MCF 10A (cell line): ENCODE measurements at regions not wholly inside any gene's neighbourhood (a gene's known extent, or its start where the extent isn't known, plus 50 kb on each side); places are given as distances from the start of the nearest gene placed in this dataset.

Experiments
- BruUV-seq: library from RNA; stranded (reverse); fragments of 400-500 nt; replicated peaks from 2 replicates; lab custom pipeline; 2021; lab: Mats Ljungman, UMichigan
- CTCF ChIA-PET: fragments of 300-600 bp; sonication (Branson Sonifier 250); formaldehyde crosslinking; extraction: SDS; loops from one replicate; lab custom pipeline; 2021; ENCODE audit warnings: antibody characterized with exemption, inconsistent platforms; lab: Yijun Ruan, JAX
- POLR2A ChIA-PET: fragments of 300-600, 350-650 bp; sonication (Branson Sonifier 250); formaldehyde crosslinking; extraction: SDS; loops from one replicate; lab custom pipeline; 2020; ENCODE audit warnings: antibody characterized with exemption, inconsistent platforms; lab: Yijun Ruan, JAX
- DNase-seq: peaks from one replicate; pipeline ENCODE4 v3.0.0-alpha.2; 2018; ENCODE audit not compliant: unreplicated experiment
- H3K27ac Mint-ChIP-seq: one replicate; pipeline ENCODE4 v1.8.0; 2022; ENCODE audit warnings: mild to moderate bottlenecking, low read depth, mixed read lengths; ENCODE audit not compliant: unreplicated experiment
- H3K27me3 Mint-ChIP-seq: one replicate; pipeline ENCODE4 v1.8.0; 2022; ENCODE audit warnings: mixed read lengths; ENCODE audit not compliant: insufficient read depth, unreplicated experiment
- H3K36me3 Mint-ChIP-seq: one replicate; pipeline ENCODE4 v1.8.0; 2022; ENCODE audit warnings: mild to moderate bottlenecking, moderate library complexity, mixed read lengths; ENCODE audit not compliant: insufficient read depth, unreplicated experiment
- H3K4me1 Mint-ChIP-seq: one replicate; pipeline ENCODE4 v1.8.0; 2022; ENCODE audit warnings: mixed read lengths; ENCODE audit not compliant: insufficient read depth, unreplicated experiment
- H3K4me3 Mint-ChIP-seq: one replicate; pipeline ENCODE4 v1.8.0; 2022; ENCODE audit warnings: mild to moderate bottlenecking, moderate library complexity, mixed read lengths; ENCODE audit not compliant: unreplicated experiment
- H3K9me3 Mint-ChIP-seq: one replicate; pipeline ENCODE4 v1.8.0; 2022; ENCODE audit warnings: mixed read lengths; ENCODE audit not compliant: unreplicated experiment
- intact Hi-C: fragments of 100-400 bp; cut with micrococcal nuclease; formaldehyde crosslinking; loops from 2 replicates; pipeline ENCODE4 v1.14.1; 2022
- TF ChIP-seq, protein P1 (sequence below): fragments of 200-600 bp; IDR thresholded peaks from one replicate; pipeline ENCODE4 v1.8.0; 2022; ENCODE audit warnings: antibody characterized with exemption, mild to moderate bottlenecking; ENCODE audit not compliant: unreplicated experiment

GRCh38 chr4:124053872-124054538 lies 657.4 kb downstream of the SPRY1 start:
- CTCF ChIA-PET = no interaction called here
- H3K4me1 Mint-ChIP-seq = no peaks in the 10 kb centered on the region
- POLR2A ChIA-PET = interaction anchor here (0.5 to 0.9 kb wide), 3 partner anchors 17 to 224 kb away, joined by 3 to 5 read pairs (median 3); no protein-coding TSS in a partner anchor
- no TSS peak for BruUV-seq
- TF ChIP-seq, protein P1, sequence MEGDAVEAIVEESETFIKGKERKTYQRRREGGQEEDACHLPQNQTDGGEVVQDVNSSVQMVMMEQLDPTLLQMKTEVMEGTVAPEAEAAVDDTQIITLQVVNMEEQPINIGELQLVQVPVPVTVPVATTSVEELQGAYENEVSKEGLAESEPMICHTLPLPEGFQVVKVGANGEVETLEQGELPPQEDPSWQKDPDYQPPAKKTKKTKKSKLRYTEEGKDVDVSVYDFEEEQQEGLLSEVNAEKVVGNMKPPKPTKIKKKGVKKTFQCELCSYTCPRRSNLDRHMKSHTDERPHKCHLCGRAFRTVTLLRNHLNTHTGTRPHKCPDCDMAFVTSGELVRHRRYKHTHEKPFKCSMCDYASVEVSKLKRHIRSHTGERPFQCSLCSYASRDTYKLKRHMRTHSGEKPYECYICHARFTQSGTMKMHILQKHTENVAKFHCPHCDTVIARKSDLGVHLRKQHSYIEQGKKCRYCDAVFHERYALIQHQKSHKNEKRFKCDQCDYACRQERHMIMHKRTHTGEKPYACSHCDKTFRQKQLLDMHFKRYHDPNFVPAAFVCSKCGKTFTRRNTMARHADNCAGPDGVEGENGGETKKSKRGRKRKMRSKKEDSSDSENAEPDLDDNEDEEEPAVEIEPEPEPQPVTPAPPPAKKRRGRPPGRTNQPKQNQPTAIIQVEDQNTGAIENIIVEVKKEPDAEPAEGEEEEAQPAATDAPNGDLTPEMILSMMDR = no peak
- peaks cover 8% of the 10 kb centered on the region for H3K9me3 Mint-ChIP-seq
- H3K27ac Mint-ChIP-seq = no peak overlapping the region
- H3K36me3 Mint-ChIP-seq = no peaks in the 10 kb centered on the region
- intact Hi-C loops = no loop called here
- no peaks in the 10 kb centered on the region for H3K27me3 Mint-ChIP-seq
- DNase-seq = no peak
- no peak overlapping the region for H3K4me3 Mint-ChIP-seq

GRCh38 chr4:124055336-124055735 lies 657.2 kb downstream of the ANKRD50 start:
- H3K4me1 Mint-ChIP-seq = peaks cover 5% of the 10 kb centered on the region

GRCh38 chr4:124055896-124056295 lies 656.6 kb downstream of the ANKRD50 start:
- ChIA-PET POLR2A (interaction anchor here (0.6 kb wide), 1 partner anchor 963 kb away, joined by 4 read pairs; no protein-coding TSS in a partner anchor), CTCF (no interaction called here)
- no peaks in the 10 kb centered on the region for H3K27me3 Mint-ChIP-seq
- H3K36me3 Mint-ChIP-seq = no peaks in the 10 kb centered on the region
- H3K4me1 Mint-ChIP-seq = peaks cover 11% of the 10 kb centered on the region
- H3K4me3 Mint-ChIP-seq = no peak overlapping the region
- TF ChIP-seq, protein P1 = no peak
- intact Hi-C loops = no loop called here
- no peak for DNase-seq
- no peak overlapping the region for H3K27ac Mint-ChIP-seq
- BruUV-seq = no TSS peak
- H3K9me3 Mint-ChIP-seq = peaks cover 8% of the 10 kb centered on the region

More at GRCh38 chr4:124055336-124055735, 657.2 kb downstream of the ANKRD50 start:
- intact Hi-C loops = no loop called here
- no peaks in the 10 kb centered on the region for H3K27me3 Mint-ChIP-seq
- TF ChIP-seq, protein P1 = no peak
- DNase-seq = no peak
- H3K9me3 Mint-ChIP-seq = peaks cover 8% of the 10 kb centered on the region
- BruUV-seq = no TSS peak
- H3K4me3 Mint-ChIP-seq = no peak overlapping the region
- no peak overlapping the region for H3K27ac Mint-ChIP-seq
- ChIA-PET CTCF (no interaction called here), POLR2A (no interaction called here)
- H3K36me3 Mint-ChIP-seq = no peaks in the 10 kb centered on the region

GRCh38 chr4:124060261-124060918 lies 652.1 kb downstream of the ANKRD50 start:
- TSS peak; percentile 47 for BruUV-seq
- H3K9me3 Mint-ChIP-seq = no peaks in the 10 kb centered on the region
- TF ChIP-seq, protein P1 = no peak
- peak; percentile 45 for DNase-seq
- H3K4me1 Mint-ChIP-seq = peaks cover 13% of the 10 kb centered on the region
- ChIA-PET POLR2A (interaction anchor here (0.7 kb wide), 1 partner anchor 664 kb away, joined by 3 read pairs; the partner anchor contains the start of gene SPRY1), CTCF (interaction anchor here (0.6 to 1.5 kb wide), 3 partner anchors 51 to 287 kb away, joined by 3 to 5 read pairs (median 3); no protein-coding TSS in a partner anchor)
- no peaks in the 10 kb centered on the region for H3K36me3 Mint-ChIP-seq
- peak overlapping the region; percentile 10 for H3K4me3 Mint-ChIP-seq
- no peaks in the 10 kb centered on the region for H3K27me3 Mint-ChIP-seq
- peak overlapping the region; percentile 99 for H3K27ac Mint-ChIP-seq
- intact Hi-C loops = no loop called here
